ENCODE measurements at regions not wholly inside any gene's neighbourhood (a gene's known extent, or its start where the extent isn't known, plus 50 kb on each side); places are given as distances from the start of the nearest gene placed in this dataset.

DNA sequence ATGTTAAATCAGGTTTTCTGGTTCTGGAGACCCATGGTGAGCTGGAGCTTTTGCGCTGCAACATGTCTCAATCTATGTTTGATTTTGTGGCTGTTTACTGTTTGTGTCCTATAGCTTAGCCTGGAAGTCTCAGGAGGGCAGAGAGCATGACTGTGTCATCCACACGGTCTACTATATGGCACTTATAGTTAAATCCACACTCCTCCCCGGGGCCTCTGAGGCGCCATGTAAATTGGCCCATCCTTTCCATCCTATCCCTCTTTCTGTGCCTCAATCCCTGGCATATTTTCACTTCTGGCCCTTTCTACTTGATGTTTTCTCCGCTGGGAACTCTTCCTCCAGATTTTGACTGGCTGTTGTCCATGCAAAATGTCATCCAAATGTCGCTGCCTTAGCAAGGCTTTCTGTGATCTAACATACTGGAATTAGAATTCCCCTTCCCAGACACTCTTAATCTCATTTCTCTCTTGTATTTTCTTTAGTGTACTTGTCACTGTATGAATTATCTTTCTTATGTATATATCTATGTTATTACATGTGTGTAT, 560.8 kb upstream of the RGMA start:
- DNase-seq (no peak), ATAC-seq (ENCODE audit: insufficient read depth, low read depth) (no peak)
- Histone ChIP-seq H3K27me3 (ENCODE audit: insufficient read depth, low read length, poor library complexity) (no peaks in the 10 kb centered on the region), H3K36me3 (ENCODE audit: insufficient read depth, low read length) (no peaks in the 10 kb centered on the region), H3K79me2 (ENCODE audit: insufficient read depth, low read length) (no peaks in the 10 kb centered on the region), H3K27ac (ENCODE audit: low read length) (no peak overlapping the region), H4K20me1 (ENCODE audit: insufficient read depth, low read length) (no peaks in the 10 kb centered on the region), H3K4me2 (ENCODE audit: insufficient read depth, low read length) (no peak overlapping the region), H3K9me3 (ENCODE audit: insufficient read depth, low read length, severe bottlenecking) (no peaks in the 10 kb centered on the region), H3K9ac (ENCODE audit: low read depth, low read length) (no peak overlapping the region), H3K4me1 (ENCODE audit: insufficient read depth, low read length) (no peaks in the 10 kb centered on the region), H2AFZ (ENCODE audit: low read depth, low read length) (no peak overlapping the region), H3K4me3 (ENCODE audit: low read depth in 1 of 2, low read length in 2 of 2) (no peak overlapping the region)
- TF ChIP-seq EZH2 (IDR thresholded peaks at IDR 0.05; ENCODE audit: borderline replicate concordance, low read depth, low read length, severe bottlenecking) = no peak
- TF ChIP-seq, protein P1, sequence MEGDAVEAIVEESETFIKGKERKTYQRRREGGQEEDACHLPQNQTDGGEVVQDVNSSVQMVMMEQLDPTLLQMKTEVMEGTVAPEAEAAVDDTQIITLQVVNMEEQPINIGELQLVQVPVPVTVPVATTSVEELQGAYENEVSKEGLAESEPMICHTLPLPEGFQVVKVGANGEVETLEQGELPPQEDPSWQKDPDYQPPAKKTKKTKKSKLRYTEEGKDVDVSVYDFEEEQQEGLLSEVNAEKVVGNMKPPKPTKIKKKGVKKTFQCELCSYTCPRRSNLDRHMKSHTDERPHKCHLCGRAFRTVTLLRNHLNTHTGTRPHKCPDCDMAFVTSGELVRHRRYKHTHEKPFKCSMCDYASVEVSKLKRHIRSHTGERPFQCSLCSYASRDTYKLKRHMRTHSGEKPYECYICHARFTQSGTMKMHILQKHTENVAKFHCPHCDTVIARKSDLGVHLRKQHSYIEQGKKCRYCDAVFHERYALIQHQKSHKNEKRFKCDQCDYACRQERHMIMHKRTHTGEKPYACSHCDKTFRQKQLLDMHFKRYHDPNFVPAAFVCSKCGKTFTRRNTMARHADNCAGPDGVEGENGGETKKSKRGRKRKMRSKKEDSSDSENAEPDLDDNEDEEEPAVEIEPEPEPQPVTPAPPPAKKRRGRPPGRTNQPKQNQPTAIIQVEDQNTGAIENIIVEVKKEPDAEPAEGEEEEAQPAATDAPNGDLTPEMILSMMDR (IDR thresholded peaks at IDR 0.05; ENCODE audit: borderline replicate concordance, extremely low read depth, low read length, poor library complexity, severe bottlenecking) = no peak

DNA sequence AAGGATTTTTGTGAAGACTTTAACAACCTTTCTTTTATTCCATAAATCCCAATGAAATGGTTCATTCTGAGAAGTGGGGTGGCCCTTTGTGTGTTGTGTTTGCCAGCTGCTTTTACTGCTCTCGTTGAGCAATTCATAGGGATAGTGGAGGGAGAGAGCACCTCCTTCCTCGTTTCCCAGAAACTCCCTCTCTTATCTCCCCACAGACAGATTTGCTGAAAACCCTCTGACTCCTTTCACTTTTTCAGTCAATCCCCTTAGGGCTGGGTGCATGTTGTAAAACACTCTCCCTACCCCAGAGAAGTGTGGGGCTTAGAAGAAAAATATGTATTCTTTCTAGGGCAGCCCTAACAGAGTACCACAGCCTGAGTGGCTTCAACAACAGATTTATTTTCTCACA, 557.2 kb upstream of the RGMA start:
- Histone ChIP-seq H3K4me1 (ENCODE audit: insufficient read depth, low read length) (peaks cover 2% of the 10 kb centered on the region; the same call in 1 of the 2 replicates), H3K9ac (ENCODE audit: low read depth, low read length) (no peak overlapping the region), H3K36me3 (ENCODE audit: insufficient read depth, low read length) (no peaks in the 10 kb centered on the region), H3K27me3 (ENCODE audit: insufficient read depth, low read length, poor library complexity) (no peaks in the 10 kb centered on the region), H3K9me3 (ENCODE audit: insufficient read depth, low read length, severe bottlenecking) (no peaks in the 10 kb centered on the region), H3K79me2 (ENCODE audit: insufficient read depth, low read length) (no peaks in the 10 kb centered on the region), H4K20me1 (ENCODE audit: insufficient read depth, low read length) (no peaks in the 10 kb centered on the region), H2AFZ (ENCODE audit: low read depth, low read length) (no peak overlapping the region), H3K4me2 (ENCODE audit: insufficient read depth, low read length) (no peak overlapping the region), H3K27ac (ENCODE audit: low read length) (no peak overlapping the region), H3K4me3 (ENCODE audit: low read depth in 1 of 2, low read length in 2 of 2) (no peak overlapping the region)
- ATAC-seq (ENCODE audit: insufficient read depth, low read depth) (no peak), DNase-seq (no peak)
- no peak for TF ChIP-seq EZH2 (IDR thresholded peaks at IDR 0.05; ENCODE audit: borderline replicate concordance, low read depth, low read length, severe bottlenecking)
- TF ChIP-seq, protein P1 (IDR thresholded peaks at IDR 0.05; ENCODE audit: borderline replicate concordance, extremely low read depth, low read length, poor library complexity, severe bottlenecking) = no peak

DNA sequence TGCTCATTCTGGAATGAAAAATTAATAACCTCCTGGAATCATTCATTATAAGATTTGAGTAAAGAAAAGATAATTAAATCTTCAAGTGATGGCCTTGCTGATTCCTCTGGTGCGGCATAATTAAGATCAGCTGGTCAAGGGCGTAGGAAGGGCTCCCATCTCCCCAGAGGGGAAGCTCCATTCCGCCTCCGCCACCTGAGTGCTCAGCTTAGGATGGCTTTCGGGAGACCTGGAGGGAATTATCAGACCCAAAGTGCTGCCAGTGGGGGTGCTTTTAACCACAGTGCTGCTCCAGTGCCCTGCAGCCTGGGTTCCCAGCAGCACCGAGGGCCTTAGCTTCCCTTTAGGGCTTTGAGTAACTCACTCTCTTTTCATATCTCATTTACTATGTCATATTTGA, 556.6 kb upstream of the RGMA start:
- H3K27me3 ChIP-seq (ENCODE audit: insufficient read depth, low read length, poor library complexity) = no peaks in the 10 kb centered on the region
- H3K4me3 ChIP-seq (ENCODE audit: low read depth in 1 of 2, low read length in 2 of 2) = no peak overlapping the region
- no peaks in the 10 kb centered on the region for H4K20me1 ChIP-seq (ENCODE audit: insufficient read depth, low read length)
- H3K9me3 ChIP-seq (ENCODE audit: insufficient read depth, low read length, severe bottlenecking) = no peaks in the 10 kb centered on the region
- no peak for DNase-seq
- peaks cover 8% of the 10 kb centered on the region for H3K4me1 ChIP-seq (ENCODE audit: insufficient read depth, low read length)
- no peak overlapping the region for H3K4me2 ChIP-seq (ENCODE audit: insufficient read depth, low read length)
- ATAC-seq (ENCODE audit: insufficient read depth, low read depth) = no peak
- H3K27ac ChIP-seq (ENCODE audit: low read length) = no peak overlapping the region
- no peak overlapping the region for H2AFZ ChIP-seq (ENCODE audit: low read depth, low read length)
- H3K79me2 ChIP-seq (ENCODE audit: insufficient read depth, low read length) = no peaks in the 10 kb centered on the region
- TF ChIP-seq, protein P1 (IDR thresholded peaks at IDR 0.05; ENCODE audit: borderline replicate concordance, extremely low read depth, low read length, poor library complexity, severe bottlenecking) = no peak
- no peak for TF ChIP-seq EZH2 (IDR thresholded peaks at IDR 0.05; ENCODE audit: borderline replicate concordance, low read depth, low read length, severe bottlenecking)
- no peak overlapping the region for H3K9ac ChIP-seq (ENCODE audit: low read depth, low read length)
- no peaks in the 10 kb centered on the region for H3K36me3 ChIP-seq (ENCODE audit: insufficient read depth, low read length)

DNA sequence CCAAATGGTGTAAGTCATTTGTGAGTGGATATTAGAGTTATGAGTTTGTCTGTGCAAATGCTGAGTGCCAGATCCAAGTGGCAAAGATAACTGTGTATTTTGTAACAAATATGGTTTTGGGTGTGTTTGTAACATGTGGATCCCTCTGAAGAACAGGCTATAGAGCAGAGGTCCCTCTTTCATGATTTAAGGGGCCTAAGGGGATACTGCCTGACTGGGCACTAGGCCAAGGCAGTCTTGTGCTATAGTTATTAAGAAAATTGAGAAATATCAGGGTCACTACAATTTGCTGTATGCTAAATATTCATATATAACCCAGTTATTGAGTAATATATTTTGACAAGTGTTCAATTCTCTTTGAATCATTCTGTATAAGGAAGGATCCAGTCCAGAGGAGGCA, 555.6 kb upstream of the RGMA start:
- Histone ChIP-seq H4K20me1 (ENCODE audit: insufficient read depth, low read length) (no peaks in the 10 kb centered on the region), H3K9ac (ENCODE audit: low read depth, low read length) (no peak overlapping the region), H3K79me2 (ENCODE audit: insufficient read depth, low read length) (no peaks in the 10 kb centered on the region), H3K4me3 (ENCODE audit: low read depth in 1 of 2, low read length in 2 of 2) (no peak overlapping the region), H3K36me3 (ENCODE audit: insufficient read depth, low read length) (no peaks in the 10 kb centered on the region), H3K27ac (ENCODE audit: low read length) (no peak overlapping the region), H3K4me1 (ENCODE audit: insufficient read depth, low read length) (peaks cover 8% of the 10 kb centered on the region), H3K4me2 (ENCODE audit: insufficient read depth, low read length) (no peak overlapping the region), H3K27me3 (ENCODE audit: insufficient read depth, low read length, poor library complexity) (no peaks in the 10 kb centered on the region), H2AFZ (ENCODE audit: low read depth, low read length) (no peak overlapping the region), H3K9me3 (ENCODE audit: insufficient read depth, low read length, severe bottlenecking) (no peaks in the 10 kb centered on the region)
- DNase-seq = no peak
- no peak for ATAC-seq (ENCODE audit: insufficient read depth, low read depth)
- TF ChIP-seq, protein P1 (IDR thresholded peaks at IDR 0.05; ENCODE audit: borderline replicate concordance, extremely low read depth, low read length, poor library complexity, severe bottlenecking) = no peak
- TF ChIP-seq EZH2 (IDR thresholded peaks at IDR 0.05; ENCODE audit: borderline replicate concordance, low read depth, low read length, severe bottlenecking) = no peak
